Suprapubic skin (tissue), 4 donors: ENCODE measurements at regions not wholly inside any gene's neighbourhood (a gene's known extent, or its start where the extent isn't known, plus 50 kb on each side); places are given as distances from the start of the nearest gene placed in this dataset.

Experiments used
- DNase-seq, 2 donors: peaks; one replicate each; pipeline ENCODE4 v3.0.0-alpha.2; 2019; ENCODE audit warnings: low spot score in 2 of 2
- H3K27ac ChIP-seq: fragments of 200-600 bp; sonication (generic); one replicate; pipeline ENCODE4 v1.5.1; 2019
- H3K27me3 ChIP-seq: fragments of 200-600 bp; sonication (generic); one replicate; pipeline ENCODE4 v1.5.1; 2019
- H3K36me3 ChIP-seq: fragments of 200-600 bp; sonication (generic); one replicate; pipeline ENCODE4 v1.5.1; 2019
- H3K4me1 ChIP-seq: fragments of 200-600 bp; sonication (generic); one replicate; pipeline ENCODE4 v1.5.1; 2019
- H3K4me3 ChIP-seq: fragments of 200-600 bp; sonication (generic); one replicate; pipeline ENCODE4 v1.5.1; 2019; ENCODE audit warnings: mild to moderate bottlenecking
- H3K9me3 ChIP-seq: fragments of 200-600 bp; sonication (generic); one replicate; pipeline ENCODE4 v1.5.1; 2019
- CTCF ChIP-seq, 2 donors: fragments of 200-600 bp in 1 of 2; fragments of 450-650 bp in 1 of 2; sonication (generic) in 1 of 2; IDR thresholded peaks; one replicate each; pipeline ENCODE4 v1.5.1; 2016 to 2019; ENCODE audit warnings: antibody characterized with exemption in 2 of 2, mild to moderate bottlenecking in 1 of 2, moderate library complexity in 1 of 2
- EP300 ChIP-seq: sonication (generic); formaldehyde crosslinking; IDR thresholded peaks from one replicate; pipeline ENCODE4 v1.6.1; 2017; ENCODE audit warnings: antibody characterized with exemption
- POLR2A ChIP-seq, 2 donors: fragments of 450-650 bp; IDR thresholded peaks; one replicate each; pipeline ENCODE4 v1.6.1; 2017; ENCODE audit warnings: antibody characterized with exemption in 2 of 2, mild to moderate bottlenecking in 2 of 2, moderate library complexity in 2 of 2
- POLR2AphosphoS5 ChIP-seq, 3 donors: sonication (generic); formaldehyde crosslinking; IDR thresholded peaks; one replicate each; pipeline ENCODE4 v1.6.1; 2017; ENCODE audit warnings: antibody characterized with exemption in 3 of 3
- WGBS: methylation state at CpG from one replicate; pipeline ENCODE4 v1.1.5; 2018; 5-methylcytosine and 5-hydroxymethylcytosine counted together

DNA sequence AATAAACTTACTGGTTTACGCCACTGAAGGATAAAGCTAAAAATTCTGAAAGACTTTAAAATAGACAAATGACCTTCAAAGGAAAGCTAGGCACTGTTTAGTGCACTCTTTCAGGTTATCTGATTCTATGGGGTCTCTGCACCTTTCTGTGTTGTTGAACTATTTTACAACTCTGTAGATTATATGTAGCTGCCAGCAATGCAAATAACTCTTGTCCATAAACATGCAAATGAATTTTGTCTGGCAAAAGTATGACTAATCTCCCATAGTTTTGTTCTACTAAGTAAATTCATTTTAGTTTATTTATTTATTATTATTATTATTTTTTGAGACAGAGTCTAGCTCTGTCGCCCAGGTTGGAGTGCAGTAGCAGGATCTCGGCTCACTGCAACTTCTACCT, 266.3 kb upstream of the CCDC196 start:
- H3K27ac ChIP-seq = no peak overlapping the region
- H3K4me3 ChIP-seq = no peak overlapping the region
- DNase-seq = no peak
- H3K9me3 ChIP-seq = peaks cover 14% of the 10 kb centered on the region
- no peaks in the 10 kb centered on the region for H3K4me1 ChIP-seq
- TF ChIP-seq EP300 = no peak
- no peak for TF ChIP-seq POLR2AphosphoS5 (IDR thresholded peaks at IDR 0.05)
- no peaks in the 10 kb centered on the region for H3K27me3 ChIP-seq
- 92% methylated on average over 3 of the region's 3 CpGs for WGBS
- H3K36me3 ChIP-seq = no peaks in the 10 kb centered on the region

GRCh38 chr14:66224492-66225178, 261.5 kb upstream of the CCDC196 start:
- no peak for DNase-seq
- Histone ChIP-seq H3K27me3 (no peaks in the 10 kb centered on the region), H3K4me3 (no peak overlapping the region), H3K4me1 (no peaks in the 10 kb centered on the region), H3K27ac (no peak overlapping the region), H3K36me3 (no peaks in the 10 kb centered on the region), H3K9me3 (no peaks in the 10 kb centered on the region)
- TF ChIP-seq POLR2A (IDR thresholded peaks at IDR 0.05) = no peak
- TF ChIP-seq POLR2AphosphoS5 (IDR thresholded peaks at IDR 0.05) = no peak
- TF ChIP-seq EP300 = no peak
- 80% methylated on average over 5 of the region's 5 CpGs for WGBS

GRCh38 chr14:66225337-66225736, 260.8 kb upstream of the CCDC196 start:
- no peaks in the 10 kb centered on the region for H3K9me3 ChIP-seq
- no peak for DNase-seq
- H3K36me3 ChIP-seq = no peaks in the 10 kb centered on the region
- no peak overlapping the region for H3K27ac ChIP-seq
- H3K4me1 ChIP-seq = no peaks in the 10 kb centered on the region
- no peaks in the 10 kb centered on the region for H3K27me3 ChIP-seq
- H3K4me3 ChIP-seq = no peak overlapping the region
- no peak for TF ChIP-seq POLR2A (IDR thresholded peaks at IDR 0.05)
- TF ChIP-seq POLR2AphosphoS5 (IDR thresholded peaks at IDR 0.05) = no peak
- TF ChIP-seq EP300 = no peak
- no peak for TF ChIP-seq CTCF (IDR thresholded peaks at IDR 0.05)

DNA sequence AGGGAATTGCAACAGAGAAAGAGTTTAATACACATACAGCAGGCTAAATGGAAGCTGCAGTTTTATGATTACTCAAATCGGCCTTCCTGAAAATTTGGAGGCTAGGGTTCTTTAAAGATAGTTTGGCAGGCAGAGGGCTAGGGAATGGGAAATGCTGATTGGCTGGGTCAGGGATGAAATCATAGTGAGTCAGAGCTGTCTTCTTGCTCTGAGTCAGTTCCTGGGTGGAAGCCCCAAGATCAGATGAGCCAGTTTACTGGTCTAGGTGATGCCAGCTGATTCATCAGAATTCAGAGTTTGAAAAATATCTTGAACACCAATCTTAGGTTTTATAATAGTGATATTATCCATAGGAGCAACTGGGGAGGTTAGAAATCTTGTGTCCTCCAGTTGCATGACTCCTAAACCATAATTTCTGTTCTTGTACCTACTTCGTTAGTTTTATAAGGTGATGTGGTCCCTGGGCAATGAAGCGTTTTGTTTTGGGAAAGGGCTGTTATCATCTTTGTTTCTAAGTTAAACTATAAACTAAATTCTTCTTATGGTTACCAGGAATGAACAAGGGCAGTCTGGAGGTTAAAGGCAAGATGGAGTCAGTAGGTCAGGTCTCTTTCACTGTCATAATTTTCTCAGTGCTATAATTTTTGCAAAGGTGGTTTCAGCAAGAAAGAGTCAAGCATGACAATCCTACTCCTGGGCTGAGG, 257.8 kb upstream of the CCDC196 start:
- no peaks in the 10 kb centered on the region for H3K36me3 ChIP-seq
- H3K27ac ChIP-seq = no peak overlapping the region
- H3K4me1 ChIP-seq = no peaks in the 10 kb centered on the region
- H3K9me3 ChIP-seq = no peaks in the 10 kb centered on the region
- WGBS = 96% methylated on average over 3 of the region's 3 CpGs
- H3K27me3 ChIP-seq = no peaks in the 10 kb centered on the region
- TF ChIP-seq POLR2AphosphoS5 (IDR thresholded peaks at IDR 0.05) = no peak
- TF ChIP-seq EP300 = no peak
- no peak for TF ChIP-seq POLR2A (IDR thresholded peaks at IDR 0.05)
- no peak for TF ChIP-seq CTCF (IDR thresholded peaks at IDR 0.05)
- no peak for DNase-seq
- H3K4me3 ChIP-seq = no peak overlapping the region

GRCh38 chr14:66231820-66232219, 254.4 kb upstream of the CCDC196 start:
- WGBS = 42% methylated on average over 4 of the region's 4 CpGs
- no peaks in the 10 kb centered on the region for H3K9me3 ChIP-seq
- no peak overlapping the region for H3K4me3 ChIP-seq
- H3K27me3 ChIP-seq = no peaks in the 10 kb centered on the region
- no peaks in the 10 kb centered on the region for H3K36me3 ChIP-seq
- H3K27ac ChIP-seq = no peak overlapping the region
- H3K4me1 ChIP-seq = no peaks in the 10 kb centered on the region
- DNase-seq = no peak
- TF ChIP-seq EP300 (no peak), POLR2AphosphoS5 (IDR thresholded peaks at IDR 0.05) (no peak), POLR2A (IDR thresholded peaks at IDR 0.05) (no peak)

DNA sequence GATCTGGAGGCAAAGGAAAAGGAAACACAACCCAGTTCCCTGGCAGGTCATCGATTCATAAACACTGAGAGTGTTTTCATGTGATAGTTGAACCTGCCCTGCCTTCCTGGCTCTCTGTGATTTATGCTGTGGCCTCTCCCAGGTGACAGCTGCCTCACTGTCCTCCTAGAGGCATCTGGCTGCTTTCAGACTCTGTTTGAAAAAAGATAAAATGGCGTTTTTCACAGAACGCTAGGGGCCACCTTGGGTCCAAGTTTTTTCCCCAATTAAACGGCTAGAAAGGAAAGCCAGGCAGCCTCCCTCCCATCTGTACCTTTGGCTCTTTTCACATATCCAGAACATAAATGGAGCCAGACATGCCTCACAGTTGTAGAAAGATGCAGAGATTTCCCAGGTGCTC, 252.6 kb upstream of the CCDC196 start:
- Histone ChIP-seq H3K4me1 (no peaks in the 10 kb centered on the region), H3K36me3 (no peaks in the 10 kb centered on the region), H3K27me3 (no peaks in the 10 kb centered on the region), H3K9me3 (no peaks in the 10 kb centered on the region), H3K27ac (no peak overlapping the region), H3K4me3 (no peak overlapping the region)
- WGBS = 51% methylated on average over 4 of the region's 4 CpGs
- DNase-seq = no peak
- TF ChIP-seq EP300 (no peak), POLR2A (IDR thresholded peaks at IDR 0.05) (no peak)

GRCh38 chr14:66234411-66234810, 251.8 kb upstream of the CCDC196 start:
- no peak for DNase-seq
- no peak overlapping the region for H3K27ac ChIP-seq
- H3K4me1 ChIP-seq = no peaks in the 10 kb centered on the region
- H3K27me3 ChIP-seq = no peaks in the 10 kb centered on the region
- H3K4me3 ChIP-seq = no peak overlapping the region
- no peaks in the 10 kb centered on the region for H3K9me3 ChIP-seq
- no peaks in the 10 kb centered on the region for H3K36me3 ChIP-seq
- WGBS = 89% methylated on average over 2 of the region's 2 CpGs
- TF ChIP-seq POLR2A (IDR thresholded peaks at IDR 0.05) (no peak), EP300 (no peak), POLR2AphosphoS5 (IDR thresholded peaks at IDR 0.05) (no peak), CTCF (IDR thresholded peaks at IDR 0.05) (no peak)
